Prostate gland (tissue), 2 donors: ENCODE measurements at regions not wholly inside any gene's neighbourhood (a gene's known extent, or its start where the extent isn't known, plus 50 kb on each side); places are given as distances from the start of the nearest gene placed in this dataset.

Experiments used
- DNase-seq: peaks from one replicate; pipeline ENCODE4 v3.0.0-alpha.2; 2019; ENCODE audit warnings: low spot score
- H3K27ac ChIP-seq, 2 donors: fragments of 200-600 bp; sonication (generic); 2 replicates each; pipeline ENCODE4 v1.5.1; 2017 to 2019
- H3K27me3 ChIP-seq: fragments of 200-600 bp; sonication (generic); replicated peaks from 2 replicates; pipeline ENCODE4 v1.5.1; 2019; ENCODE audit not compliant: insufficient read depth
- H3K36me3 ChIP-seq, 2 donors: fragments of 200-600 bp; sonication (generic); 1 replicate in 1 of 2; 2 replicates in 1 of 2; pipeline versions ENCODE4 v1.5.1 to v1.8.1; 2017 to 2019
- H3K4me1 ChIP-seq: fragments of 200-600 bp; sonication (generic); replicated peaks from 2 replicates; pipeline ENCODE4 v1.5.1; 2019
- H3K4me3 ChIP-seq, 2 donors: fragments of 200-600 bp; sonication (generic); 2 replicates each; pipeline ENCODE4 v1.5.1; 2017 to 2019
- H3K9me3 ChIP-seq: fragments of 200-600 bp; sonication (generic); 2 replicates; pipeline ENCODE4 v1.5.1; 2017
- POLR2A ChIP-seq: fragments of 450-650 bp; IDR thresholded peaks from one replicate; pipeline ENCODE4 v1.6.1; 2016; ENCODE audit warnings: antibody characterized with exemption, mild to moderate bottlenecking
- POLR2AphosphoS5 ChIP-seq: sonication (generic); formaldehyde crosslinking; IDR thresholded peaks from one replicate; pipeline ENCODE4 v1.6.1; 2017; ENCODE audit warnings: antibody characterized with exemption
- WGBS: methylation state at CpG from one replicate; pipeline ENCODE4 v1.1.5; 2018; 5-methylcytosine and 5-hydroxymethylcytosine counted together
- intact Hi-C: fragments of 100-400 bp; cut with DNase I; formaldehyde crosslinking; loops from one replicate; pipeline ENCODE4 v1.14.2; 2022
- TF ChIP-seq, protein P1 (sequence below), 4 experiments: fragments of 200-600 bp in 2 of 4; fragments of 450-650 bp in 2 of 4; sonication (generic) in 2 of 4; IDR thresholded peaks; 1 replicate in 3 of 4; 2 replicates in 1 of 4; pipeline ENCODE4 v1.5.1; 2016 to 2019; ENCODE audit warnings: antibody characterized with exemption in 4 of 4, mild to moderate bottlenecking in 2 of 4, moderate library complexity in 2 of 4

DNA sequence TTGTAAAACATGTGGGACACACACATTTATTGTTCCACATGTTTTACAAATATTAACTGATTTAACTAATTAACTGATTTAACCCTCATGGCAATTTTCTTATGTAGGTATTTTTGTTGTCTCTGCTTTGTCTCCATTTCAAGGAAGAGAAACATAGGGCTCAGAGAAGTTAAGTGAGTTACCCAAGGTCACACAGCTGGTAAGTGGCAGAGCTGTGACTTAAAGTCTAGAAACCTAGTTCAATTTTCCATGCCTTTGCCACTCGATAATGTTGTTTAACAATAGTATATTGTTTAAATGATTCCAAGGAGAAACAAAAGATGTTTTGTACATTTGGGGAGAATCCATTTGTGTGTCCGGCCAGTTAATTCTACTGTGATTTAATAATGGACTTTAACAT is 284.1 kb upstream of the CDH5 start:
- H3K27ac ChIP-seq: no peak overlapping the region
- H3K36me3 ChIP-seq: no peaks in the 10 kb centered on the region
- no peaks in the 10 kb centered on the region for H3K27me3 ChIP-seq
- no peaks in the 10 kb centered on the region for H3K4me1 ChIP-seq
- DNase-seq: no peak
- TF ChIP-seq, protein P1, sequence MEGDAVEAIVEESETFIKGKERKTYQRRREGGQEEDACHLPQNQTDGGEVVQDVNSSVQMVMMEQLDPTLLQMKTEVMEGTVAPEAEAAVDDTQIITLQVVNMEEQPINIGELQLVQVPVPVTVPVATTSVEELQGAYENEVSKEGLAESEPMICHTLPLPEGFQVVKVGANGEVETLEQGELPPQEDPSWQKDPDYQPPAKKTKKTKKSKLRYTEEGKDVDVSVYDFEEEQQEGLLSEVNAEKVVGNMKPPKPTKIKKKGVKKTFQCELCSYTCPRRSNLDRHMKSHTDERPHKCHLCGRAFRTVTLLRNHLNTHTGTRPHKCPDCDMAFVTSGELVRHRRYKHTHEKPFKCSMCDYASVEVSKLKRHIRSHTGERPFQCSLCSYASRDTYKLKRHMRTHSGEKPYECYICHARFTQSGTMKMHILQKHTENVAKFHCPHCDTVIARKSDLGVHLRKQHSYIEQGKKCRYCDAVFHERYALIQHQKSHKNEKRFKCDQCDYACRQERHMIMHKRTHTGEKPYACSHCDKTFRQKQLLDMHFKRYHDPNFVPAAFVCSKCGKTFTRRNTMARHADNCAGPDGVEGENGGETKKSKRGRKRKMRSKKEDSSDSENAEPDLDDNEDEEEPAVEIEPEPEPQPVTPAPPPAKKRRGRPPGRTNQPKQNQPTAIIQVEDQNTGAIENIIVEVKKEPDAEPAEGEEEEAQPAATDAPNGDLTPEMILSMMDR (IDR thresholded peaks at IDR 0.05): no peak
- TF ChIP-seq POLR2AphosphoS5 (no peak), POLR2A (no peak)
- H3K9me3 ChIP-seq: no peaks in the 10 kb centered on the region
- H3K4me3 ChIP-seq: no peak overlapping the region
- intact Hi-C loops: no loop called here
- 78% methylated on average over 2 of the region's 2 CpGs for WGBS

DNA sequence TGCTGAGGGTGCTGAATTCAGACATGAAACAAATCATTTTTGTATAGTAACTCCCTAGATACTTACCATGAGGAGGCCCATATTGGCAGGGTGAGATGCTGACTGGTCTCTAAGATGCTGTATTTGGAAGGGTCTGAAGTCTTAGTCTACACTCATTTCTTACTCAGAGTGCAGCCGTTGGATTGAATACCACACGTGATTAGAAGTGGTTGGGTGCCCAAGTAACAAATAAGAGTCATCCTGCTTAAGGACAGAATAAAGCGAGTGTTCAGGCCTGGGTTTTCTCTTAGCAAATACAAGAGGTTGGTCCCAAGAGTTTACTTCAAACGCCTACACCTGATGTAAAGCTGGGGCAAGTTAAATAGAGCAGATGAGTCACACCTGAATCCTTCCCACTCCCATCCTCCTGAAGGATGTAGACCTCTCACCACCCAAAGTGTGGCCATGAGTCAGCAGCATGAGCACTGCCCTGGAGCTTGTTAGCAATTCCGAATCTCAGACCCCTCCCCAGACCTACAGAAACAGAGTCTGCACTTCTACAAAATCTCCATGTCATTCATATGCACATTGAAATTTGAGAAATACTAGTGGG is 284.6 kb upstream of the CDH5 start:
- H3K9me3 ChIP-seq: no peaks in the 10 kb centered on the region
- WGBS: 66% methylated on average over 5 of the region's 5 CpGs
- DNase-seq: no peak
- no peak overlapping the region for H3K4me3 ChIP-seq
- intact Hi-C loops: no loop called here
- no peak overlapping the region for H3K27ac ChIP-seq
- no peak for TF ChIP-seq POLR2A
- no peaks in the 10 kb centered on the region for H3K36me3 ChIP-seq
- H3K4me1 ChIP-seq: no peaks in the 10 kb centered on the region
- H3K27me3 ChIP-seq: no peaks in the 10 kb centered on the region

GRCh38 chr16:66079671-66080334 is 286.7 kb upstream of the CDH5 start:
- Histone ChIP-seq H3K27me3 (no peaks in the 10 kb centered on the region), H3K9me3 (no peaks in the 10 kb centered on the region), H3K27ac (no peak overlapping the region), H3K4me3 (no peak overlapping the region), H3K4me1 (no peaks in the 10 kb centered on the region), H3K36me3 (no peaks in the 10 kb centered on the region)
- TF ChIP-seq POLR2AphosphoS5: no peak
- no peak for TF ChIP-seq POLR2A
- TF ChIP-seq, protein P1 (IDR thresholded peaks at IDR 0.05): no peak
- intact Hi-C loops: no loop called here
- 76% methylated on average over 5 of the region's 5 CpGs for WGBS
- DNase-seq: no peak

- WGBS: 59% methylated on average over 6 of the region's 6 CpGs
- no peak overlapping the region for H3K27ac ChIP-seq
- H3K36me3 ChIP-seq: no peaks in the 10 kb centered on the region
- H3K9me3 ChIP-seq: no peaks in the 10 kb centered on the region
- H3K27me3 ChIP-seq: no peaks in the 10 kb centered on the region
- H3K4me3 ChIP-seq: no peak overlapping the region
- intact Hi-C loops: no loop called here
- TF ChIP-seq POLR2AphosphoS5 (peak; percentile 67), POLR2A (no peak)
- peak; percentile 85 for DNase-seq
- no peaks in the 10 kb centered on the region for H3K4me1 ChIP-seq
Measured at GRCh38 chr16:66070140-66070917, 296.2 kb upstream of the CDH5 start.

DNA sequence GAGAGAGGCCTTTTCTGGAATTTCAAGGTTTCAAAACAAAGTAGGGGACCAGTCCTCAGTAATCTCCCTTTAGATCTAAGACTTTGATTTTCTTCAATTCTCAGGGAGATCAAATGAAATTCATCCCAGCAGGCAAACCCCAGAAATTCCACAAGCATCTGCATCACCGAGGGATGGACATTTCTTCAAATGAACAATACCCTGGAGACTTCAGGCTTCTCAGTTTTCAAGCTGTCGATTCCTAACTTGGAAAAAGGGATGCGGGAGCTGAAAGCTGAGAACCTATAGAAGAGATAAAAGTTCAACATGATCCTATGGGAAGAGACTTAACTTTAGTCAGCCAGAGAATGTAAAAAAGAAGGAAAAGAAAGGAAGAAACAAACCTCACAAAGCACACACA is 296.9 kb upstream of the CDH5 start:
- H3K9me3 ChIP-seq: no peaks in the 10 kb centered on the region
- no peak overlapping the region for H3K27ac ChIP-seq
- WGBS: 74% methylated on average over 3 of the region's 3 CpGs
- no peak for DNase-seq
- H3K27me3 ChIP-seq: no peaks in the 10 kb centered on the region
- intact Hi-C loops: no loop called here
- no peaks in the 10 kb centered on the region for H3K36me3 ChIP-seq
- no peak overlapping the region for H3K4me3 ChIP-seq
- no peaks in the 10 kb centered on the region for H3K4me1 ChIP-seq
- no peak for TF ChIP-seq POLR2A
- TF ChIP-seq POLR2AphosphoS5: no peak

DNA sequence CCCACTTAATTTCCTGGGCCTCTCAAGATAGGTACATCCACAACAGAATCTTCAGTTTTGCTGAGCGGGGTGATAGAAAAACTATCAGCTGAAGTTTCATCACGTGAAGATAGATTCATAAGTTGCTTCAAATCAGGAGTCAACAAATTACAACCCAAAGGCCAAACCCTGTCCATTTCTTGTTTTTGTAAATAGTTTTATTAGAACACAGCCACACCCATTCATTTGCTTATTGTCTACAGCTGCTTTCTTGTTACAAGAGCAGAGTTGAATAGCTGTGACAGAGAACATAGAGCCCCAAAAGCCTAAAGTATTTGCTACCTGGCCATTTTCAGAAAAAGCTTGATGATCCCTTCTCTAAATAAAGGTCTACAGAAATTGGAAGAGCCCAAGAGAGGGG is 300.1 kb upstream of the CDH5 start:
- intact Hi-C loops: no loop called here
- WGBS: 91% methylated on average over 2 of the region's 2 CpGs
- Histone ChIP-seq H3K27ac (no peak overlapping the region), H3K9me3 (no peaks in the 10 kb centered on the region), H3K36me3 (no peaks in the 10 kb centered on the region), H3K4me1 (no peaks in the 10 kb centered on the region), H3K27me3 (no peaks in the 10 kb centered on the region), H3K4me3 (no peak overlapping the region)
- TF ChIP-seq, protein P1 (IDR thresholded peaks at IDR 0.05): no peak
- TF ChIP-seq POLR2AphosphoS5: no peak
- no peak for TF ChIP-seq POLR2A
- DNase-seq: no peak
